ENCODE measurements at regions not wholly inside any gene's neighbourhood (a gene's known extent, or its start where the extent isn't known, plus 50 kb on each side); places are given as distances from the start of the nearest gene placed in this dataset.

DNA sequence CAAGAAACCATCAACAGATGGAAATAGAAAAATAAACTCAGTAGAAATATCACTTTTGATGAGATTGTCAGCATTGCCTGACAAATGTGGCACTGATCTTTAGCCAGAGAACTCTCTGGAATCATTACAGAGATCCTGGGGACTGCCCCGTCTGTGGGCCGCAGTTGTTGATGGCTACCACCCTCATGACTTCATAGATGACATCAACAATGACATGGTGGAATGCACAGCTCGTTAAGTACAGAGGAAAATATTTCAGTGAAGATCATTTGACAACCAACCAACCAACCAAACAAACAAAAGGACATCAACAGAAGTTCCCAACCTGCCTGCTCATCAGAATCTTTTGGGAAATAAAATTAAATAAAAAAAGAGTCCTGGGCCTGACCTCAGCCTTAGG, 132.6 kb downstream of the UCHL1 start:
- Histone ChIP-seq H3K4me1 (ENCODE audit: control insufficient read depth, insufficient read depth, low read length, unreplicated experiment) (no peaks in the 10 kb centered on the region), H3K79me2 (ENCODE audit: control insufficient read depth, insufficient read depth, low read length, unreplicated experiment) (no peaks in the 10 kb centered on the region), H2AFZ (ENCODE audit: low read length, unreplicated experiment) (no peak overlapping the region)

DNA sequence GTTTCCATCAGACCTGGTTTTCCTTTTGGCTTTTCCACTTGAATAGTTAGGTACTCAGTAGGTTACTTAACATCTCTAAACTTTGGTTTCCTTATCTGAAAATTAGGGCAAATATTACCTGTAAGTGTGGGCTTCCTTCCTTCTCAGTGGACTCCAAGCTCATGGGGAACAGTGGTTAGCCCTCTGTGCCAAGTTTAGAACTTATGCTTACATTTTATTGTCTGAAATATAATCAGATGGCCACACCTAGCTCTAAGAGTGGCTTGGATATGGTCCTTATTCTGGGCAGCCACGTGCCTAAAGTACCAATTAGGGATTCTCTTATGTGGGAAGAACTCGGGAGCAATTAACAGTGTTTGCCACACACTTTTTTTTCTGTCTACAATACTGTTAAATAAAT, 133.9 kb downstream of the UCHL1 start:
- Histone ChIP-seq H3K27ac (ENCODE audit: low read depth, low read length) (no peak overlapping the region), H2AFZ (ENCODE audit: low read length, unreplicated experiment) (no peak overlapping the region)

More for the DNA sequence above, 132.6 kb downstream of the UCHL1 start:
- Histone ChIP-seq H3K4me3 (ENCODE audit: low read depth, low read length) (no peak overlapping the region), H3K36me3 (ENCODE audit: insufficient read depth, low read length) (no peaks in the 10 kb centered on the region), H3K27ac (ENCODE audit: low read depth, low read length) (no peak overlapping the region), H3K27me3 (ENCODE audit: insufficient read depth, low read length) (no peaks in the 10 kb centered on the region)

DNA sequence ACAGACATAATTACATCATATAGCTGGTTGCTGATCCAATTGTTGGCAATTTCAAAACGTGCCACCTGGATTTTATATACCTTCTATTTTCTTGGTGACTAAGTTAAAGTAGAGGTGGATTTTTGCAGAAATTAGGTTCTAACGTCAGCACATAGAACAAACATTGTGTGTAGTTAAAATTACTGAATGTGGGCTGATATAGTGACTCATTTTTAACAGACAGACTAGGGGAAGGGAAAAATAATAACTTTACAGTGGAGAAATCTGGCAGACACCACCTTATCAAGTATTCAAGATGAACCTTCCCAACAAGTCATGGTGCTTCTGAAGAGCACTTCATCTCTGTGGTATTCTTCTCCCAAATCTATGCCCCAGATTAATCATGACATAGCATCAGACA, 134.5 kb downstream of the UCHL1 start:
- Histone ChIP-seq H3K27ac (ENCODE audit: low read depth, low read length) (no peak overlapping the region), H3K27me3 (ENCODE audit: insufficient read depth, low read length) (no peaks in the 10 kb centered on the region), H3K4me1 (ENCODE audit: control insufficient read depth, insufficient read depth, low read length, unreplicated experiment) (no peaks in the 10 kb centered on the region), H3K36me3 (ENCODE audit: insufficient read depth, low read length) (no peaks in the 10 kb centered on the region), H2AFZ (ENCODE audit: low read length, unreplicated experiment) (no peak overlapping the region), H3K79me2 (ENCODE audit: control insufficient read depth, insufficient read depth, low read length, unreplicated experiment) (no peaks in the 10 kb centered on the region), H3K4me3 (ENCODE audit: low read depth, low read length) (no peak overlapping the region)

More for the DNA sequence above, 133.9 kb downstream of the UCHL1 start:
- H3K4me1 ChIP-seq (ENCODE audit: control insufficient read depth, insufficient read depth, low read length, unreplicated experiment): no peaks in the 10 kb centered on the region
- H3K4me3 ChIP-seq (ENCODE audit: low read depth, low read length): no peak overlapping the region
- no peaks in the 10 kb centered on the region for H3K79me2 ChIP-seq (ENCODE audit: control insufficient read depth, insufficient read depth, low read length, unreplicated experiment)
- no peaks in the 10 kb centered on the region for H3K27me3 ChIP-seq (ENCODE audit: insufficient read depth, low read length)
- H3K36me3 ChIP-seq (ENCODE audit: insufficient read depth, low read length): no peaks in the 10 kb centered on the region

DNA sequence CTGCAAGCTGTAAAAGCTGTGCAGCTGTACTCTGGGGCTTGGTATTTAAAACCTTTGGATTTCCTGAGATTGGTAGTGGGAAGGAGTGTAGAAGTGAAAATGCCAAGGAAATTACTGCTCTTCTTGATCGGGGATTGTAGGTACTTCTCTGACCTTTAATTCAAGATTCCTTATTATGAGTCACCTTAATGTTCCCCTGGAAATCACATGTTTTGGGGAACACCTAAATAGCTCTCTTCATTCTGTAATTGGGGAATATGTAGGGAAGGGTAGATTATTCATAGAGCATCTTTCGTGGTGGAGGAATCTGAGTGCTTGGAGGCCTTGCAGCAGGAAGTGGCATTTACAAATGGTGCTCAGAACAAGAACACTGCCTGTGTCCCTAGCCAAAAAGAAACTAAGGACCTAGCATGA, 137.8 kb downstream of the UCHL1 start:
- Histone ChIP-seq H3K4me3 (ENCODE audit: low read depth, low read length) (no peak overlapping the region), H3K27me3 (ENCODE audit: insufficient read depth, low read length) (no peaks in the 10 kb centered on the region), H3K27ac (ENCODE audit: low read depth, low read length) (no peak overlapping the region), H2AFZ (ENCODE audit: low read length, unreplicated experiment) (no peak overlapping the region), H3K79me2 (ENCODE audit: control insufficient read depth, insufficient read depth, low read length, unreplicated experiment) (no peaks in the 10 kb centered on the region), H3K4me1 (ENCODE audit: control insufficient read depth, insufficient read depth, low read length, unreplicated experiment) (no peaks in the 10 kb centered on the region), H3K36me3 (ENCODE audit: insufficient read depth, low read length) (no peaks in the 10 kb centered on the region)

DNA sequence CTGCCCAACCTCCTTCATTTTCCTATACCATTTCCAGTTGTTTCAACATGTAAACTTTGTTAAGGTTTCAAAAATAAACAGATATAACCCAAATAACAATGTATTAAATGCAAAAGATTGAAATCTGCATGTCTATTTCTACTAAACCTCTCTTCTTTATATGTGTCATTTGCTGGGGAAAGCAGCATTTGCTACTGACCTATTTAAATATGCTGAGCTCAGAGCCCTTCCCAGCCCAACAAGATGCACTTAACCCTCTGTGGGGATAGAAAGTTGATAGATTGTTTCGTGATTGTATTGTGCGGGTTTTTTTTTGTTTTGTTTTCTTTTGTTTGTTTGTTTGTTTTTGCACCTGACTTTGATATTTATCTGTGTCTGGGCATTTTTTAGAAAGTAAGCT, 139.5 kb downstream of the UCHL1 start:
- Histone ChIP-seq H3K27me3 (ENCODE audit: insufficient read depth, low read length) (0 out of 2 replicates have a peak, but pooled peaks cover 5% of the 10 kb centered on the region), H3K4me1 (ENCODE audit: control insufficient read depth, insufficient read depth, low read length, unreplicated experiment) (no peaks in the 10 kb centered on the region), H3K36me3 (ENCODE audit: insufficient read depth, low read length) (no peaks in the 10 kb centered on the region), H3K27ac (ENCODE audit: low read depth, low read length) (no peak overlapping the region), H2AFZ (ENCODE audit: low read length, unreplicated experiment) (no peak overlapping the region), H3K79me2 (ENCODE audit: control insufficient read depth, insufficient read depth, low read length, unreplicated experiment) (no peaks in the 10 kb centered on the region), H3K4me3 (ENCODE audit: low read depth, low read length) (no peak overlapping the region)

DNA sequence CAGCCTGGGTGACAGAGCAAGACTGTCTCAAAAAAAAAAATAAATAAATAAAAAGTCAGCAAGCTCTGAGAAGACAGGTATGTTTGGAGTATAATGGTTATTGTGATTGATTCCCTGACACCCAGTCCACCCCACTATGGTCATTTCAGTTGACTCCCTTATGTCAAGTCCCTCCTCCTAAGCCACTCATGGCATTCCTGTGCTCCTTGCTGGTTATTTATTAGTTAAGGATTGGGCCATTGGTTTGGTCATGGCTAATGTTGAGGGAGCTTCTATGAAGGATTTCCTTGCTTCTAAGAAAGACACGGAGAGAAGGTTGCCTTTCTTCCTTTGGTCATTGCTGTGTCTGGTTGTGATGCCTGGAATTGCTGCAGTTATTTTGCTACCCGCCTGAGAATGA, 140.1 kb downstream of the UCHL1 start:
- Histone ChIP-seq H3K27me3 (ENCODE audit: insufficient read depth, low read length) (0 out of 2 replicates have a peak, but pooled peaks cover 5% of the 10 kb centered on the region), H3K4me3 (ENCODE audit: low read depth, low read length) (no peak overlapping the region), H3K27ac (ENCODE audit: low read depth, low read length) (no peak overlapping the region), H3K79me2 (ENCODE audit: control insufficient read depth, insufficient read depth, low read length, unreplicated experiment) (no peaks in the 10 kb centered on the region), H3K4me1 (ENCODE audit: control insufficient read depth, insufficient read depth, low read length, unreplicated experiment) (no peaks in the 10 kb centered on the region), H3K36me3 (ENCODE audit: insufficient read depth, low read length) (no peaks in the 10 kb centered on the region), H2AFZ (ENCODE audit: low read length, unreplicated experiment) (no peak overlapping the region)

DNA sequence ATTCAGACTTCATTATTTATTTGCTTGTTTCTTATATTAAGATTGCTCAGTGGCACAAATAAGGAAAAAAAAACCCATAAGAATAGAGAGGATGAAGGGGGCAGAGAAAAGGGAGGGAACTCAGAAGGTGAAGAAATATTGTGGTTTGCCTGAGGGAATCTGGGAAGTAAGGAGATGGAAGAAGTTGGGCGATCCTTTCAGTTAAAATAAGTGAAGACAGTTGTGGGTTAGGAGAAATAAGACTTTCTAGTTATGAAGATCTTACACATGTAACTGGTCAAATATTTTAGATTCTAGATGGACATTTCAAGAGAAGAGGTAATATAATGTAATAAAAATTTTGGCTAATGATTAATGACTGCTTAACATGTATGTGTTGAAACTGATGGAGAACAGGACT, 138.7 kb upstream of the LIMCH1 start:
- Histone ChIP-seq H2AFZ (ENCODE audit: low read length, unreplicated experiment) (no peak overlapping the region), H3K36me3 (ENCODE audit: insufficient read depth, low read length) (no peaks in the 10 kb centered on the region), H3K27ac (ENCODE audit: low read depth, low read length) (no peak overlapping the region), H3K27me3 (ENCODE audit: insufficient read depth, low read length) (0 out of 2 replicates have a peak, but pooled peaks cover 5% of the 10 kb centered on the region), H3K79me2 (ENCODE audit: control insufficient read depth, insufficient read depth, low read length, unreplicated experiment) (no peaks in the 10 kb centered on the region), H3K4me3 (ENCODE audit: low read depth, low read length) (no peak overlapping the region), H3K4me1 (ENCODE audit: control insufficient read depth, insufficient read depth, low read length, unreplicated experiment) (no peaks in the 10 kb centered on the region)

DNA sequence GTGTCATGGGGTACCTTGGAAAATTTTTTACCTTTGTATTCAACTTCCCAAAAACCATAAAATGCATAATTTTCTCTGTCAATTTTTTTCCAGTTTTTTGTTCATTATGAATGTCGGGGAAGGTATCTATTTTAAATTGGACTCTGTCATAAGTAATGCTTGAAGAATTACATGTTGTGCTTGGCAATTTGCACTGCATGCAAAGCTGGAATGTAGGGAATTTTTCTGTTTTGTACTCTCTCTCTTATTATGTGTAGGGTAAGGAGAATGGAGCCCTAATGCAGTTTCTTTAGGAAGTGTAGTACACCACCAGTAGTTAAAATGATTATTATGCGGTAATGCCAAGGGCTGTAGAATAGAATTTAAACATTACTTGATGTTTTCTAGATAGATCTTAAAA, 137.7 kb upstream of the LIMCH1 start:
- Histone ChIP-seq H3K4me3 (ENCODE audit: low read depth, low read length) (no peak overlapping the region), H2AFZ (ENCODE audit: low read length, unreplicated experiment) (no peak overlapping the region), H3K4me1 (ENCODE audit: control insufficient read depth, insufficient read depth, low read length, unreplicated experiment) (no peaks in the 10 kb centered on the region), H3K79me2 (ENCODE audit: control insufficient read depth, insufficient read depth, low read length, unreplicated experiment) (no peaks in the 10 kb centered on the region), H3K27me3 (ENCODE audit: insufficient read depth, low read length) (0 out of 2 replicates have a peak, but pooled peaks cover 5% of the 10 kb centered on the region), H3K36me3 (ENCODE audit: insufficient read depth, low read length) (no peaks in the 10 kb centered on the region), H3K27ac (ENCODE audit: low read depth, low read length) (no peak overlapping the region)

DNA sequence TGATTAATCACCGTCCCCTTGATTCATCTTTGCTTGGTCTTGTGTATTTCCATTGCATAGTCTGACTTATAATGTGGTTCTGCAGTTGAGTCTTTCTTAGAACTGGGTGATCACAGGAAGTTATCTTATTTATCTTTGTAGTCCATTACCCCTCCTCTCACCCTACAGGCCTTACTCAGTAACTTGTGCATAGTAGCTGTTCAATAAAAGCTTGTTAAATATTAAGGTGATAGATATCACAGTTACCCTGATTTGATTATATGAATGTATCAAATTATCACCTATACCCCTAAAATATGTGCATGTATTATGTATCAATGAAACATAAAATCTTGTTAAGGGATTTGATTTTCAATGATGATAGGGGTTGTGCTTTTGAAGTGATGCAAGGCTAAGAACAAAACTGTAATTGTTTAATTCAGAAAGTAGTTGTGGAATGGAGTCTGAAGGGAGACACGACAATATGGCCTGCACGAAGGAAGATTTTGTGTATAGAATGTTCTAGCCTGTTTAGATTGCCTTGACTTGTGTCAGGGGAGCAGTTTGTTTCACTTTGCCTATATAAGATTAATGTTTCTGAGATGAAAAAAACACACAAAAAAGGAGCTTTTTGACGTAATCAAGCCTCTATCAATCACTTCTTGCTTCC, 132.4 kb upstream of the LIMCH1 start:
- H3K36me3 ChIP-seq (ENCODE audit: insufficient read depth, low read length): no peaks in the 10 kb centered on the region
- H3K79me2 ChIP-seq (ENCODE audit: control insufficient read depth, insufficient read depth, low read length, unreplicated experiment): no peaks in the 10 kb centered on the region
- H3K4me1 ChIP-seq (ENCODE audit: control insufficient read depth, insufficient read depth, low read length, unreplicated experiment): no peaks in the 10 kb centered on the region
- 0 out of 2 replicates have a peak, but pooled peaks cover 1% of the 10 kb centered on the region for H3K27me3 ChIP-seq (ENCODE audit: insufficient read depth, low read length)
- H3K27ac ChIP-seq (ENCODE audit: low read depth, low read length): no peak overlapping the region
- no peak overlapping the region for H3K4me3 ChIP-seq (ENCODE audit: low read depth, low read length)
- no peak overlapping the region for H2AFZ ChIP-seq (ENCODE audit: low read length, unreplicated experiment)

DNA sequence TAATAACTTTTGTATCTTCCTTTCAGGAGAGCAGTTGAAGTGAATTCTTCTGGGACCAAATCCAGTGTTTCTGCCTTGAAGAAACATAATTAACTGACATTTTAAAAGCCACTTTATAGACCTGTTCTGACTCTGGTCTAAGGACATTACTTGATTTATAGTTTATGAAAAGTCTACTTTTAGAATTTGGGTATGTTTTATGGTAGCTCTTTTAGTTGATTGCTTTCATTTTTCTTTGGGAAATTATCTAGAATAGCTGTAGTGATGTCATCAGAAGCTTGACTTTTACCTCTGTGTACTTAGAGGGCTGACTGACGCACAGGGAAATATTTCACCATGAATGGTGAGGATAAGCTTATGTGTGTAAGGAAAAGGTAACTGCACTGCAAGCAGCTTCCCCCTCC, 131.8 kb upstream of the LIMCH1 start:
- H3K27me3 ChIP-seq (ENCODE audit: insufficient read depth, low read length): no peaks in the 10 kb centered on the region
- H3K79me2 ChIP-seq (ENCODE audit: control insufficient read depth, insufficient read depth, low read length, unreplicated experiment): no peaks in the 10 kb centered on the region
- no peaks in the 10 kb centered on the region for H3K4me1 ChIP-seq (ENCODE audit: control insufficient read depth, insufficient read depth, low read length, unreplicated experiment)
- no peak overlapping the region for H3K4me3 ChIP-seq (ENCODE audit: low read depth, low read length)
- no peak overlapping the region for H2AFZ ChIP-seq (ENCODE audit: low read length, unreplicated experiment)
- H3K27ac ChIP-seq (ENCODE audit: low read depth, low read length): no peak overlapping the region
- H3K36me3 ChIP-seq (ENCODE audit: insufficient read depth, low read length): no peaks in the 10 kb centered on the region

DNA sequence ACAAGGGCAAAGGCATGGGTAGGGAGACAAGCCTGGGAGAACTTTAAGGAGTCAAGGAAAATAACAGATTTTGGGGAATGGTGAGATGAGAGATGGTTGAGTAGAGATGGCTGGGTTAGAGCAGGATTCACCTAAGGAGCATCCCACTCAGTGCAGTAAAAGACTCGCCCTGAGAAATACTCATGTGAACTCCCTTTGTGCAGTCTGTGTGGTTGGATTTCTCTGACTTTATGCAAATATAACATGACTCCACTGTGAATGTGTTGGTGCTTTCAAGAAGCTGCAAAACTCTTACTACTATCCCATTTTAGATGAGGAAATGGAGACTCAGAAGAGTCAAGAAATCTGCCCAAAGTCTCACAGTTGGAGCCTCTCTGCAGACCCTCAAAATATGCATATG, 129.8 kb upstream of the LIMCH1 start:
- no peak overlapping the region for H2AFZ ChIP-seq (ENCODE audit: low read length, unreplicated experiment)
- H3K79me2 ChIP-seq (ENCODE audit: control insufficient read depth, insufficient read depth, low read length, unreplicated experiment): no peaks in the 10 kb centered on the region
- H3K4me3 ChIP-seq (ENCODE audit: low read depth, low read length): no peak overlapping the region
- no peaks in the 10 kb centered on the region for H3K27me3 ChIP-seq (ENCODE audit: insufficient read depth, low read length)
- H3K4me1 ChIP-seq (ENCODE audit: control insufficient read depth, insufficient read depth, low read length, unreplicated experiment): no peaks in the 10 kb centered on the region
- no peaks in the 10 kb centered on the region for H3K36me3 ChIP-seq (ENCODE audit: insufficient read depth, low read length)
- no peak overlapping the region for H3K27ac ChIP-seq (ENCODE audit: low read depth, low read length)

Measured in ACC112 (cell line).